ENCODE measurements at regions not wholly inside any gene's neighbourhood (a gene's known extent, or its start where the extent isn't known, plus 50 kb on each side); places are given as distances from the start of the nearest gene placed in this dataset.

DNA sequence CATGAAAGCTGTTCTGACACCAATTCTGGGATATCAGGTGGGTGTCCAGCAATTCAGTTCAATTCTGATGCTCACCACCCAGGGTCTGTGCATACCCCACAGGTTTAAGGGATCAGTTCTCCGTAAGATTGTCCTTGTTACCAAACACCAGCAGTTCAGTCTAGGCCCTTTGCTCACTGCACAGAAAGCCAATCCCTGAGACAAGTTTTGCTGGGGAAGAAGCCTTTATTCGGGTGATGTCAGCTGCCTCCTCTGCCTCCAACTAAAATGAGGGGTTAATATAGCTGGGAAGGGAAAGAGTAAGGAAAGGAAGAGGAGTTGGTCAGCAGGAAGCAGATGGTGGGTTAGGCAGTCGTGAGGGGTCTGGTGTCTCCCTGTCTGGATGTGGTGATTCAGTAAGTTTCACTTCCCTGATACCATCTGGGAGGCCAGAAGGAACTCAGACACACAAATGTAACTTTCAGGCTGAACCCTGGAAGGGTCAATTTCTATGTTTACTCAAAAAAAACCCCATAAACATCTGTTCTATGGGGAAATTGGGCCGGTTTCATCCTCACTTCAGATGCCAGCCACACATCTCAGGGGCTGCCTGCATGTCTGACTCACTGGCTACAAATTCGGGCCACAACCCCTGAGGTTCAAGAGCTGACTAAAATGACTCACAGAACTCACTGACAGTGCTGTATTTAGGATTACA is 83.3 kb upstream of the PGBD5 start:
- TF ChIP-seq, protein P1, sequence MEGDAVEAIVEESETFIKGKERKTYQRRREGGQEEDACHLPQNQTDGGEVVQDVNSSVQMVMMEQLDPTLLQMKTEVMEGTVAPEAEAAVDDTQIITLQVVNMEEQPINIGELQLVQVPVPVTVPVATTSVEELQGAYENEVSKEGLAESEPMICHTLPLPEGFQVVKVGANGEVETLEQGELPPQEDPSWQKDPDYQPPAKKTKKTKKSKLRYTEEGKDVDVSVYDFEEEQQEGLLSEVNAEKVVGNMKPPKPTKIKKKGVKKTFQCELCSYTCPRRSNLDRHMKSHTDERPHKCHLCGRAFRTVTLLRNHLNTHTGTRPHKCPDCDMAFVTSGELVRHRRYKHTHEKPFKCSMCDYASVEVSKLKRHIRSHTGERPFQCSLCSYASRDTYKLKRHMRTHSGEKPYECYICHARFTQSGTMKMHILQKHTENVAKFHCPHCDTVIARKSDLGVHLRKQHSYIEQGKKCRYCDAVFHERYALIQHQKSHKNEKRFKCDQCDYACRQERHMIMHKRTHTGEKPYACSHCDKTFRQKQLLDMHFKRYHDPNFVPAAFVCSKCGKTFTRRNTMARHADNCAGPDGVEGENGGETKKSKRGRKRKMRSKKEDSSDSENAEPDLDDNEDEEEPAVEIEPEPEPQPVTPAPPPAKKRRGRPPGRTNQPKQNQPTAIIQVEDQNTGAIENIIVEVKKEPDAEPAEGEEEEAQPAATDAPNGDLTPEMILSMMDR (IDR thresholded peaks at IDR 0.05) = no peak
- TF ChIP-seq EZH2 (IDR thresholded peaks at IDR 0.05) = no peak

All from neural progenitor cell (in vitro differentiated cells).